ENCODE measurements at regions not wholly inside any gene's neighbourhood (a gene's known extent, or its start where the extent isn't known, plus 50 kb on each side); places are given as distances from the start of the nearest gene placed in this dataset.

DNA sequence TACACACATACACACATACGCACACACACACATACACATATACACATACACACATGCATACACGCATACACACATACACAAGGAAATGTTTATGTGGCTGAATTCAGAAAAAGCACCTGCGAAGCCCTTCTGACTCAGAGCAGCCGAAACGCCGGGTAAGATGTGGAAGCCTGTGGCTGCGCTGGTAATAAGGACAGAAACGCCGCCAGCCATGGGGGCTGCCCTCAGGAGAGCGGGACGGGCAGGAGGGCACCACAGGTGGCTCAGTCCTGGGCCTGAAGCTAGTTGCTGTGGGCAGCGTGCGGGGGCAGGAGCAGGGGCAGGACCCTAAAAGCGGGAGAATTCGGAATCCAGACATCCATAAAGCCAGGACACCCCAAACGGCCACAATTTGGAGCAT, 378.3 kb downstream of the BRD1 start:
- Histone ChIP-seq H3K27me3 (ENCODE audit: control insufficient read depth in 1 of 2, insufficient read depth in 2 of 2, low read length in 2 of 2) (peaks cover 22 to 34% of the 10 kb centered on the region in 2 donors), H3K27ac (ENCODE audit: low read length) (no peak overlapping the region), H3K4me1 (ENCODE audit: control insufficient read depth, insufficient read depth, low read length) (no peaks in the 10 kb centered on the region), H3K36me3 (ENCODE audit: control insufficient read depth in 2 of 2, insufficient read depth in 2 of 2, low read length in 2 of 2) (no peaks in the 10 kb centered on the region), H3K9me3 (ENCODE audit: control insufficient read depth in 2 of 2, low read length in 2 of 2) (peaks cover 0 to 6% of the 10 kb centered on the region in 2 donors), H3K4me3 (ENCODE audit: low read length in 2 of 2) (no peak overlapping the region), H3K9ac (ENCODE audit: low read length in 2 of 2) (no peak overlapping the region)

DNA sequence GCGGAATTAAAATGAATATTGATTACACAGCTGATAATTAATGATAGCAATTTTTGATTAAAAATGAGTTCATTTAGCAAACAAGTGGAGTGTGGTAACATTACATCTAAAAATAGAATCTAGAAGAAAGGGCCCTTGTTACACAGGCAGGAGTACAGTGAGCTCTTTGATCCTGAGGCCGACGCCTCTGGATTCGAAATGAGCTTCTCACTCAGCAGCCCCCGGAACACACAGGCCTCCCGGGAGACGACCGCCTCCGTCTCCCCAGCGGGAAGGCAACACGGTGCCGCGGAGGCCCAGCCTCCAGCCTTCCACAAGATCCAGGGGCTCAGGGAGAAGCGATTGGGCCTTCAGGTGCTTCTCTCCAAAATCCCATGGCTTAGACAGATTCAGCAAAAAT, 379.1 kb downstream of the BRD1 start:
- peaks cover 22 to 30% of the 10 kb centered on the region in 2 donors for H3K27me3 ChIP-seq (ENCODE audit: control insufficient read depth in 1 of 2, insufficient read depth in 2 of 2, low read length in 2 of 2)
- peaks cover 0 to 6% of the 10 kb centered on the region in 2 donors for H3K9me3 ChIP-seq (ENCODE audit: control insufficient read depth in 2 of 2, low read length in 2 of 2)
- no peaks in the 10 kb centered on the region for H3K36me3 ChIP-seq (ENCODE audit: control insufficient read depth in 2 of 2, insufficient read depth in 2 of 2, low read length in 2 of 2)
- H3K9ac ChIP-seq (ENCODE audit: low read length in 2 of 2), result no peak overlapping the region
- H3K4me1 ChIP-seq (ENCODE audit: control insufficient read depth, insufficient read depth, low read length), result no peaks in the 10 kb centered on the region
- H3K4me3 ChIP-seq (ENCODE audit: low read length in 2 of 2), result no peak overlapping the region
- H3K27ac ChIP-seq (ENCODE audit: low read length), result no peak overlapping the region

DNA sequence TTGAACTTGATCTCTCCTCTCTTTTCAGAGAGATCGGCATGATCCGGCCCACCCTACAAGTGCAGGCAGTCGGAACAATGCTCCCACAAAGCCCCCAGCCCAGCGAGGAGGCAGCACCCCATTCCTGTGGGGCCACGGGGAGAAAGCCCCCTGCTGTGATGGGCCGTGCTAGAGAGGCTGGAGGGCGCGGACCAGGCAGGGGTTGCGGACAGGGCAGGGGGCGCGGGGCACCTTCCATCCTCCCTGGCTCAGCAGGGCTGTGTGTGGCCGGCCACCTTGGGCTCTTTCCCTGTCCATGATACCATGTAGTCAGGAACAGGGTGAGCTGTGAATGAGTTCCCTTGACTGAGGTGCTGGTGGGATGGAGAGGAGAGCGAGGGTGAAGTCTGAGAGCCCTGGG, 379.8 kb downstream of the BRD1 start:
- peaks cover 22 to 29% of the 10 kb centered on the region in 2 donors for H3K27me3 ChIP-seq (ENCODE audit: control insufficient read depth in 1 of 2, insufficient read depth in 2 of 2, low read length in 2 of 2)
- H3K36me3 ChIP-seq (ENCODE audit: control insufficient read depth in 2 of 2, insufficient read depth in 2 of 2, low read length in 2 of 2), result no peaks in the 10 kb centered on the region
- no peaks in the 10 kb centered on the region for H3K4me1 ChIP-seq (ENCODE audit: control insufficient read depth, insufficient read depth, low read length)
- H3K9ac ChIP-seq (ENCODE audit: low read length in 2 of 2), result no peak overlapping the region
- peaks cover 0 to 6% of the 10 kb centered on the region in 2 donors for H3K9me3 ChIP-seq (ENCODE audit: control insufficient read depth in 2 of 2, low read length in 2 of 2)
- H3K27ac ChIP-seq (ENCODE audit: low read length), result no peak overlapping the region
- H3K4me3 ChIP-seq (ENCODE audit: low read length in 2 of 2), result no peak overlapping the region

DNA sequence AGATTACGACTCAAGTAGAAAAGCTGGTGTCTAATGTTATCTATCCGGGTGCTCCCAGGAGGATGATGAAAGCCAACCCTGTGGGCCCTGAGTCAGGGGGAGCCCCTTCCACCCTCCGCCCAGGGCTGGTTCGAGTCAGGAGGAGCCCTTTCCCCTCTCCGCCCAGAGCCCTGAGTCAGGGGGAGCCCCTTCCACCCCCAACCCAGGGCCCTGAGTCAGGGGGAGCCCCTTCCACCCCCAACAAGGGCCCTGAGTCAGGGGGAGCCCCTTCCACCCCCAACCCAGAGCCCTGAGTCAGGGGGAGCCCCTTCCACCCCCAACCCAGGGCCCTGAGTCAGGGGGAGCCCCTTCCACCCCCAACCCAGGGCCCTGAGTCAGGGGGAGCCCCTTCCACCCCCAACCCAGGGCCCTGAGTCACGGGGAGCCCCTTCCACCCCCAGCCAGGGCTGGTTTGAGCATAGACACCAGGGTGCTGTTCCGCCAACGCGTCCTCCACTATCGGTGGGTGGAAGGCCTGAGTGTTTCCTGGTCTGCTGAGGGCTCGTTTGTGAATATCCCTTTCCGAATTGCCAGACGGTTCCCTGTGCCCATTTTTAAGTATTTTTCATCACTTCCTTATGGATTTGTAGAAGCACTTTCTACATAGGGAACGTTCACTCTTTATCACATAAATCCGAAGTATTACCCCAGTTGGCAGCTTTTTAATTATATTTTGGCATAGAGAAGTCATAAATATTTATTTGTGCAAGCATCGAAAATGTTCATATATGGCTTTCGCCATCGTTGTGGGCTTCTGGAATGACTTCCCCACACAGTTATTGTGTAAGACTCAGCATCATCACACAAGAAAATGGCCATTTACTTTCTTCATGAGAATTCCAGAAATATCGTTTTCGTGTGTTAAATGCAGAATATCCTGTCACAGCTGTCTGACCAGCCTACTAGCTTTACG, 380.6 kb downstream of the BRD1 start:
- Histone ChIP-seq H3K27me3 (ENCODE audit: control insufficient read depth in 1 of 2, insufficient read depth in 2 of 2, low read length in 2 of 2) (peaks cover 22 to 24% of the 10 kb centered on the region in 2 donors), H3K27ac (ENCODE audit: low read length) (no peak overlapping the region), H3K9ac (ENCODE audit: low read length in 2 of 2) (no peak overlapping the region), H3K4me3 (ENCODE audit: low read length in 2 of 2) (no peak overlapping the region), H3K4me1 (ENCODE audit: control insufficient read depth, insufficient read depth, low read length) (no peaks in the 10 kb centered on the region), H3K9me3 (ENCODE audit: control insufficient read depth in 2 of 2, low read length in 2 of 2) (no peaks in the 10 kb centered on the region), H3K36me3 (ENCODE audit: control insufficient read depth in 2 of 2, insufficient read depth in 2 of 2, low read length in 2 of 2) (no peaks in the 10 kb centered on the region)

DNA sequence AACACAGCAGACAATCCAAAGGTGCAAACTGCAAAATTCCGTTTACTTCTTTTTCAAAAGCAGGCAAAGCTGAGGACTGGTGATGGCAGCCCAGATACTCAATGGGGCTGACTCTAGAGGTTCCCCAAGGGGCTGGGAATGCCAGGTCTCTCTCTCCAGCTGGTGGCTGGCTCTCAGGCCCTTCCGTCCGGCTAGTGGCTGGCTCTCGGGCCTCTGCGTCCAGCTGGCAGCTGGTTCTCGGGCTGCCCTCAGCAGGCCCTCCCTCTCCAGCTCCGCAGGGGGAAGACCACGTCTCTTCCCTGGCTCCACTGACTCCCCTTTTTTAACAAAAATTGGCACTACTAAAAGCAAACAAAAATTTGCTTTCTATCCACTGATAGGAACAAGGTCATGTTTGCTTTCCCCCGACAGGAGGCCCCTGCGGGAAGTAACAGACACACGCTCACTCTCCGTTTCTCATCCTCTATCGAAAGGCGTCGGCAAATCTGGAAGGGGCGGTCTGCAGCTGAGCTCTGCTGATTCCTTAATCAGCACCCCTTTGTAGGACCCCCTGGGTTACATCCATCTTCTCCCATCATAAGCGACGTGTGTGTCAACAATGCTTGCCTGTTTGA, 381.4 kb downstream of the BRD1 start:
- H3K4me3 ChIP-seq (ENCODE audit: low read length in 2 of 2), result no peak overlapping the region
- H3K9me3 ChIP-seq (ENCODE audit: control insufficient read depth in 2 of 2, low read length in 2 of 2), result no peaks in the 10 kb centered on the region
- H3K9ac ChIP-seq (ENCODE audit: low read length in 2 of 2), result no peak overlapping the region
- no peaks in the 10 kb centered on the region for H3K36me3 ChIP-seq (ENCODE audit: control insufficient read depth in 2 of 2, insufficient read depth in 2 of 2, low read length in 2 of 2)
- H3K4me1 ChIP-seq (ENCODE audit: control insufficient read depth, insufficient read depth, low read length), result no peaks in the 10 kb centered on the region
- no peak overlapping the region for H3K27ac ChIP-seq (ENCODE audit: low read length)
- H3K27me3 ChIP-seq (ENCODE audit: control insufficient read depth in 1 of 2, insufficient read depth in 2 of 2, low read length in 2 of 2), result peaks cover 18 to 22% of the 10 kb centered on the region in 2 donors

DNA sequence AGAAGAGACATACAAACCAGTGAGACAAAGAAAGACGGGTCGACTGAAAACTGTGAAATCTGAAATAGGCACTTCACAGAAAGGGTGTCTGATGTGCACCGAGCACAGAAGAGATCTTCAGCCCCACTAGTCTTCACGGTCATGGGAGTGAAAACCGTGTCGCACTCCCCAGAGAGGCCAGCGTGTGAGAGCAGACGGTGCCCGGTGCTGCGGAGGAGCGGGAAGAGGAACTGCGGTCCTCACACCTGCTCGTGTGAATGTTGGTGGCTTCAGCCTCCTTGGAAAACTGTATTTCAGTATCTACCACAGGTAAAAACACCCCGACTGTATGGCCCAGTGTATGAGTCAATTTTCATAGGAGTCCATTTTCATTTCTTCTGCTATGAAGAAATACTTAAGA, 382.9 kb downstream of the BRD1 start:
- H3K27ac ChIP-seq (ENCODE audit: low read length), result no peak overlapping the region
- H3K9me3 ChIP-seq (ENCODE audit: control insufficient read depth in 2 of 2, low read length in 2 of 2), result peaks cover 0 to 3% of the 10 kb centered on the region in 2 donors
- peaks cover 9 to 19% of the 10 kb centered on the region in 2 donors for H3K27me3 ChIP-seq (ENCODE audit: control insufficient read depth in 1 of 2, insufficient read depth in 2 of 2, low read length in 2 of 2)
- no peaks in the 10 kb centered on the region for H3K36me3 ChIP-seq (ENCODE audit: control insufficient read depth in 2 of 2, insufficient read depth in 2 of 2, low read length in 2 of 2)
- no peaks in the 10 kb centered on the region for H3K4me1 ChIP-seq (ENCODE audit: control insufficient read depth, insufficient read depth, low read length)
- H3K4me3 ChIP-seq (ENCODE audit: low read length in 2 of 2), result no peak overlapping the region
- no peak overlapping the region for H3K9ac ChIP-seq (ENCODE audit: low read length in 2 of 2)

DNA sequence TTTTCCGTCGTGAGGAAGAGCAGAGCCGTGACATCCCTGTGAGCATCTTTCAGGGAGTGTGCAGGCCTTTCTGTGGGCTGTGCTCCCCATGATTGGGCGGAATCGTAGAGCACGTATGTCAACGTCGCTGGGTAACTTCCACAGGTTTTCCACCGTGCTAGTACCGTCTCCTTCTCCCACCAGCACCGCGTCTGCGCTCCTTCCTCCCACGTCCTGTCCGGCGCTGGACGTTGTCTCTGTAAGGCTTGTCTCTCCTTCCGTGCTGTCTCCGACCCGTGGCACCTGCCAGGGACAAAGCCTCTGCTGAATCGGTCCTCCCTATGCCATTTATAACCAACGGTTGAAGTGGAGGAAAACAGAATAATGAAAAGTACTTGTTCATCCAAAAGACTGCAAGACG, 386.7 kb downstream of the BRD1 start:
- Histone ChIP-seq H3K4me3 (ENCODE audit: low read length in 2 of 2) (no peak overlapping the region), H3K9me3 (ENCODE audit: control insufficient read depth in 2 of 2, low read length in 2 of 2) (peaks cover 0 to 3% of the 10 kb centered on the region in 2 donors), H3K9ac (ENCODE audit: low read length in 2 of 2) (no peak overlapping the region), H3K27me3 (ENCODE audit: control insufficient read depth in 1 of 2, insufficient read depth in 2 of 2, low read length in 2 of 2) (peaks cover 2 to 3% of the 10 kb centered on the region in 2 donors), H3K36me3 (ENCODE audit: control insufficient read depth in 2 of 2, insufficient read depth in 2 of 2, low read length in 2 of 2) (no peaks in the 10 kb centered on the region), H3K27ac (ENCODE audit: low read length) (no peak overlapping the region), H3K4me1 (ENCODE audit: control insufficient read depth, insufficient read depth, low read length) (no peaks in the 10 kb centered on the region)

DNA sequence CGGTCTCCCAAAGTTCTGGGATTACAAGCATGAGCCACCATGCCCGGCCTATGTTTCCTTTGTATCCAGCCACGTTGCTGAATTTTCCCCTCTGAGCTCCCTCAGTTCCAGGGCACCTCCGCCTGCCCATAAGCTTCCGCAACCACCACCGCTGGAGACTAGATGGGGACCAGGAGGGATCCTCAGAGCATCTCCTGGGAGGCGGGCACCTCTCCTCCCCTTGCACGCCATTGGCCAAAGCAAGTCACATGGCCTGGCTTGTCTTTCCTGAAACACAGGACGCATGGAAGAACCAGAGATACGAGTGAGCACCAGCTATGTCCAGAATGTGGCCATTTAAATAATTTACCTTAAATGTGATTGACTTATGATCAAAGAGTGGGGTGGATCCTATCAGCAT, 388.3 kb downstream of the BRD1 start:
- Histone ChIP-seq H3K9me3 (ENCODE audit: control insufficient read depth in 2 of 2, low read length in 2 of 2) (peaks cover 0 to 10% of the 10 kb centered on the region in 2 donors), H3K27ac (ENCODE audit: low read length) (no peak overlapping the region), H3K9ac (ENCODE audit: low read length in 2 of 2) (no peak overlapping the region), H3K27me3 (ENCODE audit: control insufficient read depth in 1 of 2, insufficient read depth in 2 of 2, low read length in 2 of 2) (peaks cover 2 to 3% of the 10 kb centered on the region in 2 donors), H3K36me3 (ENCODE audit: control insufficient read depth in 2 of 2, insufficient read depth in 2 of 2, low read length in 2 of 2) (no peaks in the 10 kb centered on the region), H3K4me1 (ENCODE audit: control insufficient read depth, insufficient read depth, low read length) (no peaks in the 10 kb centered on the region), H3K4me3 (ENCODE audit: low read length in 2 of 2) (no peak overlapping the region)

DNA sequence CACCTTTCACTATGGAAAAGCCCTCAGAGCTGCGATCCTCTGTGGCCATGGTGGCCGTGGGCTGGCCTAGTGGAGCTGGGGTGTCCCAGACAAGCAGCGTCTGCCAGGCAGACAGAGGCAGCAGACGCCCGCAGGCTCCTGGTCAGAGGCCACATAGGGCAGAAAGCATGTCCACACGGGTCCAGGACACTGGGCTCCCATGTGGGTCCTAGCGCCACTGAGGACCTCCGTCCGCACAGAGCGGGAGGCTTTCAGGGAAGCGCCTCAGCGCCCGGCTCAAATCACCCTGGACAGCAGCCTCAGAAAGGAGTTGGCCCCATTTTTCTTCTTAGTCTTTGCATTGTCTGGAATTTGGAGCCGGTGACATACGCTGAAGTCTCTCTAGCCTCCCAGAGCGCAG, 389.7 kb downstream of the BRD1 start:
- H3K4me3 ChIP-seq (ENCODE audit: low read length in 2 of 2), result no peak overlapping the region
- H3K27ac ChIP-seq (ENCODE audit: low read length), result no peak overlapping the region
- H3K36me3 ChIP-seq (ENCODE audit: control insufficient read depth in 2 of 2, insufficient read depth in 2 of 2, low read length in 2 of 2), result no peaks in the 10 kb centered on the region
- H3K4me1 ChIP-seq (ENCODE audit: control insufficient read depth, insufficient read depth, low read length), result no peaks in the 10 kb centered on the region
- peaks cover 0 to 14% of the 10 kb centered on the region in 2 donors for H3K9me3 ChIP-seq (ENCODE audit: control insufficient read depth in 2 of 2, low read length in 2 of 2)
- H3K27me3 ChIP-seq (ENCODE audit: control insufficient read depth in 1 of 2, insufficient read depth in 2 of 2, low read length in 2 of 2), result peaks cover 2 to 10% of the 10 kb centered on the region in 2 donors
- no peak overlapping the region for H3K9ac ChIP-seq (ENCODE audit: low read length in 2 of 2)

DNA sequence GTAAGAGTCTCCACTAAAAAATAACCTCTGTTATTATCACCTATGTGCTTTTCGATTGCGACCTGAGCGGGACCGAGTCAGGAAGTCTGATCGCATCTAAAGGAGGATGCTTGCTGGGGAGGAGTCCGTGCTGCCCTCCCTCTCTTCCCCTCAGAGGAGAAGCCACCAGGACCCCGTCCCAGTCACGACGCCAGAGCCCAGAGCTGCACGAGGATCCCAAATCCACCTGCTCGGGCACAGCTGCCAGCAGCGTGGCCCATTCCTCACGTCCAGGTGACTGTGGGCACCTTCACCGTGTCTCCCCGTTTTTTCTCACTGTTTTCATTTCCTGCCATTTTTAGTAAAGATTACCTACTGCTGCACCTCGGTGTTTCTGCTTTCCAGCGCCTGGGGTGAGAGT, 390.3 kb downstream of the BRD1 start:
- Histone ChIP-seq H3K27me3 (ENCODE audit: control insufficient read depth in 1 of 2, insufficient read depth in 2 of 2, low read length in 2 of 2) (peaks cover 3 to 10% of the 10 kb centered on the region in 2 donors), H3K4me1 (ENCODE audit: control insufficient read depth, insufficient read depth, low read length) (no peaks in the 10 kb centered on the region), H3K9ac (ENCODE audit: low read length in 2 of 2) (no peak overlapping the region), H3K36me3 (ENCODE audit: control insufficient read depth in 2 of 2, insufficient read depth in 2 of 2, low read length in 2 of 2) (no peaks in the 10 kb centered on the region), H3K27ac (ENCODE audit: low read length) (no peak overlapping the region), H3K9me3 (ENCODE audit: control insufficient read depth in 2 of 2, low read length in 2 of 2) (peaks cover 0 to 14% of the 10 kb centered on the region in 2 donors), H3K4me3 (ENCODE audit: low read length in 2 of 2) (no peak overlapping the region)

DNA sequence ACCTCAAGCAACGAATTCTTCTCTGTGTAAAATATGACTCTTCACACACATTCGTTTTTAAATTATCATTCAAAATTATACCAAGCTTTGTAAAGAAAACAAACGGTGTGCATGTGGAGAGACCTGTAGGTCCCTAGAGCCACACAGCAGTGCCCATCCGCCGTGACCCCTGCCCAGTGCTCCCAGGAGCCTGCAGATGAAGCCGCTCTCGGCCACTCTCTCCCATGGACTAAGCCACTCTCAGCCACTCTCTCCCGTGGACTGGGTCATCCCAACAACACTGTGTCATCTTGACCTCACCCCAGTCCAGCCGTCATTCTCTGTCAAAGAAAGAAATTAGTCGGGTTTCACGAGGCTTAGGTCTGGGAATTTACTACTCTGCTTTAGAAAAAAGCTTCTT, 391.6 kb downstream of the BRD1 start:
- H3K4me1 ChIP-seq (ENCODE audit: control insufficient read depth, insufficient read depth, low read length), result no peaks in the 10 kb centered on the region
- no peak overlapping the region for H3K4me3 ChIP-seq (ENCODE audit: low read length in 2 of 2)
- no peak overlapping the region for H3K9ac ChIP-seq (ENCODE audit: low read length in 2 of 2)
- H3K27me3 ChIP-seq (ENCODE audit: control insufficient read depth in 1 of 2, insufficient read depth in 2 of 2, low read length in 2 of 2), result peaks cover 6 to 9% of the 10 kb centered on the region in 2 donors
- peaks cover 0 to 14% of the 10 kb centered on the region in 2 donors for H3K9me3 ChIP-seq (ENCODE audit: control insufficient read depth in 2 of 2, low read length in 2 of 2)
- no peak overlapping the region for H3K27ac ChIP-seq (ENCODE audit: low read length)
- no peaks in the 10 kb centered on the region for H3K36me3 ChIP-seq (ENCODE audit: control insufficient read depth in 2 of 2, insufficient read depth in 2 of 2, low read length in 2 of 2)

Data from stomach smooth muscle (tissue), 2 donors.